ENCODE measurements at regions not wholly inside any gene's neighbourhood (a gene's known extent, or its start where the extent isn't known, plus 50 kb on each side); places are given as distances from the start of the nearest gene placed in this dataset.

- no peak for TF ChIP-seq CTCF (conservative IDR thresholded peaks at IDR 0.05; ENCODE audit: low read depth, low read length)
- no peak overlapping the region for H3K4me3 ChIP-seq (ENCODE audit: low read depth, low read length)
- DNase-seq (ENCODE audit: low read depth): no peak
Measured at GRCh38 chr3:180546863-180547262, 55.1 kb upstream of the TTC14 start.

- no peak for TF ChIP-seq CTCF (conservative IDR thresholded peaks at IDR 0.05; ENCODE audit: low read depth, low read length)
- H3K4me3 ChIP-seq (ENCODE audit: low read depth, low read length): no peak overlapping the region
- no peak for DNase-seq (ENCODE audit: low read depth)
Measured at GRCh38 chr3:180548050-180548449, 53.9 kb upstream of the TTC14 start.
